ENCODE measurements at regions not wholly inside any gene's neighbourhood (a gene's known extent, or its start where the extent isn't known, plus 50 kb on each side); places are given as distances from the start of the nearest gene placed in this dataset.

DNA sequence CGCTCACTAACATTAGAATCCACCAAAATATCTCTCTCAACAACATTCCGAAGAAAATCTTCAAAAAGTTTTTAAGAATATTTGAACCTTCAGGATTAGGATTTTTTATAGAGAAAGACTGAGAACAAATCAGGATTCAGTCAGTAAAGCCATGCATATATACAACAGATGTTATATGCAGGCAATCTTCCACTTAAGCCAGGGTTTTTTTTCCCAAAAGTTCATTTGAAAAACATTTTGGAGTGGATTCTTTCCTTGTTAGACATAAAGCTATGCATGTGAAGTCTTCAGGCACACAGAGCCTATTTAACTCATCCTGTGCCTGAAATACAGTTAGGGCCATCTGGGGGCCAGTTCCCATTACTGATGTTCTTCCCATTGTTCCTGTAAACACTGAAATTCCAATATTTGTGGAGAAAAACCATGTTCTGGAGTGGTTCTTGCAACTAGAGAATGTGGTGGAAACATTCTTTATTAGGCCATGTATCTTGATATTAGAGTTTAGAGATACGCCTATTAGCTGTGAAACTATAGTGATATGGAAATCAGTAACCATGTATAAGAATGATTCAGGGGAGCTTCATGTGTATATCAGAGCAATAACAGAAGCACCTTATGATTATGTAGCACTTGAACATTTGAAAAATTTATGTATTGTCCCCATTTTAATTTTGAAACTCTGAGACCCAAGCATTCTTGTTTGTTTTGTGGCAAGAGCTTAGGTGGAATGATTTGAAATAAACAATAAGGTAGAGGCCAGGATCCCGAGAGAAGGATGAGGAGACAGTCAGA is 61.7 kb downstream of the PLEKHG1 start:
- DNase-seq (ENCODE audit: extremely low spot score) = no peak
- CTCF ChIA-PET = interaction anchor here (0.9 to 1.8 kb wide), 6 partner anchors 12 to 266 kb away, joined by 3 to 5 read pairs (median 3); no protein-coding TSS in a partner anchor
- TF ChIP-seq, protein P1, sequence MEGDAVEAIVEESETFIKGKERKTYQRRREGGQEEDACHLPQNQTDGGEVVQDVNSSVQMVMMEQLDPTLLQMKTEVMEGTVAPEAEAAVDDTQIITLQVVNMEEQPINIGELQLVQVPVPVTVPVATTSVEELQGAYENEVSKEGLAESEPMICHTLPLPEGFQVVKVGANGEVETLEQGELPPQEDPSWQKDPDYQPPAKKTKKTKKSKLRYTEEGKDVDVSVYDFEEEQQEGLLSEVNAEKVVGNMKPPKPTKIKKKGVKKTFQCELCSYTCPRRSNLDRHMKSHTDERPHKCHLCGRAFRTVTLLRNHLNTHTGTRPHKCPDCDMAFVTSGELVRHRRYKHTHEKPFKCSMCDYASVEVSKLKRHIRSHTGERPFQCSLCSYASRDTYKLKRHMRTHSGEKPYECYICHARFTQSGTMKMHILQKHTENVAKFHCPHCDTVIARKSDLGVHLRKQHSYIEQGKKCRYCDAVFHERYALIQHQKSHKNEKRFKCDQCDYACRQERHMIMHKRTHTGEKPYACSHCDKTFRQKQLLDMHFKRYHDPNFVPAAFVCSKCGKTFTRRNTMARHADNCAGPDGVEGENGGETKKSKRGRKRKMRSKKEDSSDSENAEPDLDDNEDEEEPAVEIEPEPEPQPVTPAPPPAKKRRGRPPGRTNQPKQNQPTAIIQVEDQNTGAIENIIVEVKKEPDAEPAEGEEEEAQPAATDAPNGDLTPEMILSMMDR (IDR thresholded peaks at IDR 0.05; ENCODE audit: control extremely low read depth, extremely low read depth, low read depth, missing control alignments) = no peak
- POLR2A ChIA-PET = no interaction called here

GRCh38 chr6:150662814-150663213 is 63.1 kb downstream of the PLEKHG1 start:
- TF ChIP-seq, protein P1 (IDR thresholded peaks at IDR 0.05; ENCODE audit: control extremely low read depth, extremely low read depth, low read depth, missing control alignments) = no peak
- CTCF ChIA-PET = interaction anchor here (0.9 to 1.8 kb wide), 5 partner anchors 12 to 267 kb away, joined by 3 read pairs; no protein-coding TSS in a partner anchor
- DNase-seq (ENCODE audit: extremely low spot score) = no peak
- POLR2A ChIA-PET = no interaction called here

- CTCF ChIA-PET = no interaction called here
- no peak for DNase-seq (ENCODE audit: extremely low spot score)
- POLR2A ChIA-PET = no interaction called here
- TF ChIP-seq, protein P1 (IDR thresholded peaks at IDR 0.05; ENCODE audit: control extremely low read depth, extremely low read depth, low read depth, missing control alignments) = no peak
Measured at GRCh38 chr6:150664091-150664490, 64.4 kb downstream of the PLEKHG1 start.

- ChIA-PET POLR2A (no interaction called here), CTCF (interaction anchor here (1.3 kb wide), 2 partner anchors 9 to 15 kb away, joined by 3 read pairs; no protein-coding TSS in a partner anchor)
- DNase-seq (ENCODE audit: extremely low spot score) = no peak
- TF ChIP-seq, protein P1 (IDR thresholded peaks at IDR 0.05; ENCODE audit: control extremely low read depth, extremely low read depth, low read depth, missing control alignments) = no peak
Measured at GRCh38 chr6:150666071-150666470, 66.4 kb downstream of the PLEKHG1 start.

GRCh38 chr6:150667359-150667758 is 67.7 kb downstream of the PLEKHG1 start:
- DNase-seq (ENCODE audit: extremely low spot score) = no peak
- TF ChIP-seq, protein P1 (IDR thresholded peaks at IDR 0.05; ENCODE audit: control extremely low read depth, extremely low read depth, low read depth, missing control alignments) = no peak
- ChIA-PET CTCF (interaction anchor here (1.0 to 1.4 kb wide), 3 partner anchors 15 to 249 kb away, joined by 3 read pairs; no protein-coding TSS in a partner anchor), POLR2A (no interaction called here)

- POLR2A ChIA-PET = no interaction called here
- TF ChIP-seq, protein P1 (IDR thresholded peaks at IDR 0.05; ENCODE audit: control extremely low read depth, extremely low read depth, low read depth, missing control alignments) = no peak
- DNase-seq (ENCODE audit: extremely low spot score) = no peak
- CTCF ChIA-PET = interaction anchor here (1.0 to 1.4 kb wide), 2 partner anchors 28 to 250 kb away, joined by 3 read pairs; no protein-coding TSS in a partner anchor
Measured at GRCh38 chr6:150667977-150668716, 68.5 kb downstream of the PLEKHG1 start.
